ENCODE measurements at regions not wholly inside any gene's neighbourhood (a gene's known extent, or its start where the extent isn't known, plus 50 kb on each side); places are given as distances from the start of the nearest gene placed in this dataset.

DNA sequence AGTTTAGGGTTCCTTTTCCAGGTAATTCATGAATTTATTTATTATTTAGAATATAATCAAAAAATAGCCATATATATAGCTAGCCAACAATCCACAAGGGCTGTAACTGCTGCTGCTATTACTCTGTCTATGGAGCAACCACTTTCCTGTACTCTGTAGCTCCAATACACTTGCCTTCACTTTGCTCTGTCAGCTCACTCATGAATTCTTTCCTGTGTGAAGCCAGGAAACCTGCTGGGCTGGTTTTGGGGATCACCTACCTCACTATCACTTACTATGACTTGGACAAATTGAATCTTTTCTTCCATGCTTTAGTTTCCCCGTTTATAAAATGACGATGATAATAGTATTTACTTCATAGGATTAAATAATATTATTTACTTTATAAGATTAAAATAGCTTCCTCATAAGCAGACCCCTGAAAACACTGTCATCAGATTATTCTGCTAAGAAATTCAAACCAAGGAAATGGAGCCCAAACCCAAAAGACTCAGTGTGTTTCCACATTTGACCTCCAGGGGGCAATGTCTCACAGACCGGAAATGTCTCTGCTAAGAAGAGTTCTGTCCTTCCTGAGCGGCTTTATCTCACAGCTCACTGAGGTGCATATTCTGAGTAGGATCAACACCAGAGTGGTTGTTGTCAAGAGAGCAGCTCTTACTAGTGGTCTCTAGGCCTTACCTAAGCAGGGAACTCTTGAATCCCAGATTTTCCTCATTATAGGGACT, 457.1 kb downstream of the DAD1 start:
- H3K27ac ChIP-seq (ENCODE audit: low read length), result no peak overlapping the region
- DNase-seq, result no peak
- H3K4me3 ChIP-seq (ENCODE audit: low read length), result no peak overlapping the region
- H3K4me1 ChIP-seq (ENCODE audit: control insufficient read depth, insufficient read depth, low read length), result no peaks in the 10 kb centered on the region
- WGBS (ENCODE audit: insufficient coverage, low lambda C conversion rate), result 100% methylated on average over 1 of the region's 4 CpGs
- no peaks in the 10 kb centered on the region for H3K9me3 ChIP-seq (ENCODE audit: control insufficient read depth, low read depth, low read length)
- no peaks in the 10 kb centered on the region for H3K27me3 ChIP-seq (ENCODE audit: control insufficient read depth, insufficient read depth, low read length)
- H3K36me3 ChIP-seq (ENCODE audit: control insufficient read depth, insufficient read depth, low read length), result no peaks in the 10 kb centered on the region

DNA sequence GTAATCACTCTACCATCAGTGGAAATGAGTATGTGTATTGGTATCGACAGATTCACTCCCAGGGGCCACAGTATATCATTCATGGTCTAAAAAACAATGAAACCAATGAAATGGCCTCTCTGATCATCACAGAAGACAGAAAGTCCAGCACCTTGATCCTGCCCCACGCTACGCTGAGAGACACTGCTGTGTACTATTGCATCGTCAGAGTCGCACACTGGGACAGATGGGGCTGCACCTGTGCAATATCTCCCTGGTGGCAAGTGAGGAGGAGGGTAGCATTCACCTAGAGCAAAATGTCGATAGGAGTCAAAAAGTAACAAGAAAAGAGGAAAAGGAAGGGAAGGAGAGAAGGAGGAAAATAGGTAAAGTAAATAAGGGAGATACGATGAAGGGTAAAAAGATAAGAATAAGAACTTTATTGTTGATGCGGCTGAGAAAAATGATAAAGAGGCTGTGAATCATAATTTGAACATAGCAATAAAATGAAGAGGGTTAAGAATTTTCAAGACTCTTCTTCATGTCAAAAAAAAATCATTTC, 450.5 kb upstream of the OR4E1 start:
- Histone ChIP-seq H3K4me3 (ENCODE audit: low read length) (no peak overlapping the region), H3K9me3 (ENCODE audit: control insufficient read depth, low read depth, low read length) (no peaks in the 10 kb centered on the region), H3K27me3 (ENCODE audit: control insufficient read depth, insufficient read depth, low read length) (no peaks in the 10 kb centered on the region), H3K4me1 (ENCODE audit: control insufficient read depth, insufficient read depth, low read length) (no peaks in the 10 kb centered on the region), H3K36me3 (ENCODE audit: control insufficient read depth, insufficient read depth, low read length) (no peaks in the 10 kb centered on the region), H3K27ac (ENCODE audit: low read length) (no peak overlapping the region)
- DNase-seq, result no peak
- WGBS (ENCODE audit: insufficient coverage, low lambda C conversion rate), result 31% methylated on average over 3 of the region's 8 CpGs

- Histone ChIP-seq H3K27me3 (ENCODE audit: control insufficient read depth, insufficient read depth, low read length) (no peaks in the 10 kb centered on the region), H3K4me3 (ENCODE audit: low read length) (no peak overlapping the region), H3K9me3 (ENCODE audit: control insufficient read depth, low read depth, low read length) (no peaks in the 10 kb centered on the region), H3K27ac (ENCODE audit: low read length) (no peak overlapping the region), H3K36me3 (ENCODE audit: control insufficient read depth, insufficient read depth, low read length) (no peaks in the 10 kb centered on the region), H3K4me1 (ENCODE audit: control insufficient read depth, insufficient read depth, low read length) (no peaks in the 10 kb centered on the region)
- WGBS (ENCODE audit: insufficient coverage, low lambda C conversion rate), result no CpG with 5 or more reads among the region's 3 CpGs
- DNase-seq, result no peak
Observed at GRCh38 chr14:22122829-22123560, 449.4 kb upstream of the OR4E1 start.

- peak; percentile 9 to 37 for DNase-seq
- 69% methylated on average over 2 of the region's 4 CpGs for WGBS (ENCODE audit: insufficient coverage, low lambda C conversion rate)
- H3K27me3 ChIP-seq (ENCODE audit: control insufficient read depth, insufficient read depth, low read length), result no peaks in the 10 kb centered on the region
- no peak overlapping the region for H3K4me3 ChIP-seq (ENCODE audit: low read length)
- H3K4me1 ChIP-seq (ENCODE audit: control insufficient read depth, insufficient read depth, low read length), result no peaks in the 10 kb centered on the region
- no peak overlapping the region for H3K27ac ChIP-seq (ENCODE audit: low read length)
- no peaks in the 10 kb centered on the region for H3K36me3 ChIP-seq (ENCODE audit: control insufficient read depth, insufficient read depth, low read length)
- no peaks in the 10 kb centered on the region for H3K9me3 ChIP-seq (ENCODE audit: control insufficient read depth, low read depth, low read length)
Observed at GRCh38 chr14:22122227-22122818, 448.7 kb upstream of the OR4E1 start.

GRCh38 chr14:22118899-22119477, 445.4 kb upstream of the OR4E1 start:
- no peak overlapping the region for H3K27ac ChIP-seq (ENCODE audit: low read length)
- H3K27me3 ChIP-seq (ENCODE audit: control insufficient read depth, insufficient read depth, low read length), result no peaks in the 10 kb centered on the region
- WGBS (ENCODE audit: insufficient coverage, low lambda C conversion rate), result 100% methylated on average over 1 of the region's 3 CpGs
- DNase-seq, result no peak
- no peaks in the 10 kb centered on the region for H3K9me3 ChIP-seq (ENCODE audit: control insufficient read depth, low read depth, low read length)
- H3K4me1 ChIP-seq (ENCODE audit: control insufficient read depth, insufficient read depth, low read length), result no peaks in the 10 kb centered on the region
- no peaks in the 10 kb centered on the region for H3K36me3 ChIP-seq (ENCODE audit: control insufficient read depth, insufficient read depth, low read length)
- H3K4me3 ChIP-seq (ENCODE audit: low read length), result no peak overlapping the region

DNA sequence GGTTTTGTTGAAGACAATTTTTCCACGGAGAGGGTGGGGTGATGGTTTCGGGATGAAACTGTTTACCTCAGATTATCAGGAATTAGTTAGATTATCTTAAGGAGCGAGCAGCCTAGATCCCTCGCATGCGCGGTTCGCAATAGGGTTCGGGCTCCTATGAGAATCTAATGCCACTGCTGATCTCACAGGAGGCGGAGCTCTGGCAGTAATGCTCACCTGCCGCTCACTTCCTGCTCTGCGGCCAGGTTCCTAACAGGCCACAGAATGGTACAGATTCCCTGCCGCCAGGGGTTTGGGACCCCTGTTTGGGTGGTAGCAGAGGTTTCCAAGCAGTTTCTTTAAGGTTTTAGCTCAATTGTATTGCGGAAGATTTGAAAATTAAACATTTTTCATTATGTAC, 439.8 kb upstream of the OR4E1 start:
- no peak overlapping the region for H3K4me3 ChIP-seq (ENCODE audit: low read length)
- DNase-seq, result no peak
- H3K36me3 ChIP-seq (ENCODE audit: control insufficient read depth, insufficient read depth, low read length), result no peaks in the 10 kb centered on the region
- H3K4me1 ChIP-seq (ENCODE audit: control insufficient read depth, insufficient read depth, low read length), result no peaks in the 10 kb centered on the region
- WGBS (ENCODE audit: insufficient coverage, low lambda C conversion rate), result no CpG with 5 or more reads among the region's 13 CpGs
- H3K27me3 ChIP-seq (ENCODE audit: control insufficient read depth, insufficient read depth, low read length), result no peaks in the 10 kb centered on the region
- H3K27ac ChIP-seq (ENCODE audit: low read length), result no peak overlapping the region
- H3K9me3 ChIP-seq (ENCODE audit: control insufficient read depth, low read depth, low read length), result no peaks in the 10 kb centered on the region

GRCh38 chr14:22112004-22112403, 438.4 kb upstream of the OR4E1 start:
- H3K27me3 ChIP-seq (ENCODE audit: control insufficient read depth, insufficient read depth, low read length), result no peaks in the 10 kb centered on the region
- no peak overlapping the region for H3K27ac ChIP-seq (ENCODE audit: low read length)
- 60% methylated on average over 1 of the region's 3 CpGs for WGBS (ENCODE audit: insufficient coverage, low lambda C conversion rate)
- no peaks in the 10 kb centered on the region for H3K9me3 ChIP-seq (ENCODE audit: control insufficient read depth, low read depth, low read length)
- no peak for DNase-seq
- no peaks in the 10 kb centered on the region for H3K36me3 ChIP-seq (ENCODE audit: control insufficient read depth, insufficient read depth, low read length)
- no peaks in the 10 kb centered on the region for H3K4me1 ChIP-seq (ENCODE audit: control insufficient read depth, insufficient read depth, low read length)
- H3K4me3 ChIP-seq (ENCODE audit: low read length), result no peak overlapping the region

GRCh38 chr14:22107753-22108152, 434.1 kb upstream of the OR4E1 start:
- H3K36me3 ChIP-seq (ENCODE audit: control insufficient read depth, insufficient read depth, low read length), result no peaks in the 10 kb centered on the region
- DNase-seq, result no peak
- no peaks in the 10 kb centered on the region for H3K9me3 ChIP-seq (ENCODE audit: control insufficient read depth, low read depth, low read length)
- no peak overlapping the region for H3K27ac ChIP-seq (ENCODE audit: low read length)
- no peak overlapping the region for H3K4me3 ChIP-seq (ENCODE audit: low read length)
- H3K4me1 ChIP-seq (ENCODE audit: control insufficient read depth, insufficient read depth, low read length), result no peaks in the 10 kb centered on the region
- no peaks in the 10 kb centered on the region for H3K27me3 ChIP-seq (ENCODE audit: control insufficient read depth, insufficient read depth, low read length)

DNA sequence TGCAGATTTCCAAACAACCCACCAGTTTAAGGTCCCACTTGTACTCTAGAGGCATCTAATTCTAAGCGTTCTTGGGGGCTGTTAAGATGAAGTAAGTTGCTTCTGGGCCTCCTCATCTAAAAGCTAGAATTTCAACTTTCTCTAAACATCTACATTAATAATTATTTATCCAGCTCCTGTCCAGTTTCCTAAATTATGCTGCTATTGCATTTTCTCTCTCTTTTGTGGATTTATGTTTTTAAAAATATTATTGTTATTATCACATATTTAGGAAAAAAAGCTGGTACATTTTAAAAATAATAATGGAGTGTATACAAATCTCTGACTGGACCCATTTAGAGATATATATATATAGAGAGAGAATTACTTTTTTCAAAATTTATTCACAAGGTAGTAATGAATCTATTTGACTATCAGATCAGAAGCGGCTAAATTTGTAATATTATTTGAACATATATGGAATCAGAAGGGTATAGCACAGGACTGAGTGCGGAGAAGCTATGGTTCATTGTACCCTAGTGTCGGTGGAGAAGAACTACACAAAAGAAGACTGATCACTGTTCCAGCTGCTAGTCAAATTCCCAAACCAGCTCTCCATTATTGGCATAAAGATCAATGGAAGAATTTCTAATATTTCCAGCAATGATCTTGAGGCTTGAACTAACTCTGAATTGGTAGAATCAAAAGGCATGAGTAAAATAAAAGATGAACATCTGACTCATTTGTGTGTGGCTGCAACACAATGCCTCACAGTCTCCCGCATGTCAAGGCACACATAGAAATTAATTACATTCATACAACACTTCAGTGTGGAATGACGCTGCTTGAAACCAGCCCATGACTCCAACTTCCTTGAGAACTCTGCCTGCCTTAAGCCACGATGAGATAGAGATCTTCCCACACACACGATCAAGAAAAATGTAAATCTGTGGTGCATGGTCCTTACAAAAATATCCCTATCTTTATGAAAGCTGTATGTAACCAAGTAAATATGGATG, 433.4 kb upstream of the OR4E1 start:
- no peaks in the 10 kb centered on the region for H3K4me1 ChIP-seq (ENCODE audit: control insufficient read depth, insufficient read depth, low read length)
- H3K9me3 ChIP-seq (ENCODE audit: control insufficient read depth, low read depth, low read length), result no peaks in the 10 kb centered on the region
- WGBS (ENCODE audit: insufficient coverage, low lambda C conversion rate), result 100% methylated on average over 1 of the region's 8 CpGs
- H3K27ac ChIP-seq (ENCODE audit: low read length), result no peak overlapping the region
- no peaks in the 10 kb centered on the region for H3K36me3 ChIP-seq (ENCODE audit: control insufficient read depth, insufficient read depth, low read length)
- no peaks in the 10 kb centered on the region for H3K27me3 ChIP-seq (ENCODE audit: control insufficient read depth, insufficient read depth, low read length)
- no peak overlapping the region for H3K4me3 ChIP-seq (ENCODE audit: low read length)
- DNase-seq, result no peak
